Ascending aorta (tissue), 2 donors: ENCODE measurements at regions not wholly inside any gene's neighbourhood (a gene's known extent, or its start where the extent isn't known, plus 50 kb on each side); places are given as distances from the start of the nearest gene placed in this dataset.

ENCODE experiments used
- DNase-seq, 2 donors: peaks; one replicate each; pipeline ENCODE4 v3.0.0-alpha.2; 2019; ENCODE audit warnings: low spot score in 2 of 2
- H3K27ac ChIP-seq, 2 donors: fragments of 200-600 bp; sonication (generic); one replicate each; pipeline ENCODE4 v1.5.1; 2016 to 2017; ENCODE audit warnings: mild to moderate bottlenecking in 1 of 2
- H3K27me3 ChIP-seq: fragments of 200-600 bp; sonication (generic); one replicate; pipeline ENCODE4 v1.5.1; 2017
- H3K36me3 ChIP-seq, 2 donors: fragments of 200-600 bp; sonication (generic); one replicate each; pipeline ENCODE4 v1.5.1; 2016
- H3K4me1 ChIP-seq, 2 donors: fragments of 200-600 bp; sonication (generic); one replicate each; pipeline ENCODE4 v1.5.1; 2016 to 2017; ENCODE audit warnings: mild to moderate bottlenecking in 1 of 2
- H3K4me3 ChIP-seq, 2 donors: fragments of 200-600 bp; sonication (generic); one replicate each; pipeline ENCODE4 v1.5.1; 2016 to 2017; ENCODE audit warnings: mild to moderate bottlenecking in 1 of 2
- H3K9me3 ChIP-seq, 2 donors: fragments of 200-600 bp; sonication (generic); one replicate each; pipeline ENCODE4 v1.5.1; 2016
- CTCF ChIP-seq, 3 experiments: fragments of 200-600 bp in 2 of 3; fragments of 450-650 bp in 1 of 3; sonication (generic) in 2 of 3; IDR thresholded peaks; one replicate each; pipeline ENCODE4 v1.5.1; 2016 to 2019; ENCODE audit warnings: antibody characterized with exemption in 3 of 3, mild to moderate bottlenecking in 1 of 3, moderate library complexity in 1 of 3
- intact Hi-C: fragments of 100-400 bp; cut with DNase I; formaldehyde crosslinking; loops from one replicate; pipeline ENCODE4 v1.15.1; 2023

- H3K27ac ChIP-seq = no peak overlapping the region
- no peak for TF ChIP-seq CTCF (IDR thresholded peaks at IDR 0.05)
- no peak overlapping the region for H3K4me3 ChIP-seq
- H3K36me3 ChIP-seq = no peaks in the 10 kb centered on the region
- no peaks in the 10 kb centered on the region for H3K27me3 ChIP-seq
- H3K9me3 ChIP-seq = no peaks in the 10 kb centered on the region
- intact Hi-C loops = no loop called here
- H3K4me1 ChIP-seq = no peaks in the 10 kb centered on the region
- no peak for DNase-seq
These were observed 215.8 kb upstream of the LEF1 start for GRCh38 chr4:108384544-108384943.

- no peak for TF ChIP-seq CTCF (IDR thresholded peaks at IDR 0.05)
- Histone ChIP-seq H3K27ac (no peak overlapping the region), H3K4me1 (no peaks in the 10 kb centered on the region), H3K36me3 (no peaks in the 10 kb centered on the region), H3K9me3 (no peaks in the 10 kb centered on the region), H3K4me3 (no peak overlapping the region), H3K27me3 (no peaks in the 10 kb centered on the region)
- no peak for DNase-seq
- intact Hi-C loops = no loop called here
These were observed 214.4 kb upstream of the LEF1 start for GRCh38 chr4:108383157-108383556.

GRCh38 chr4:108382751-108383150, 214.0 kb upstream of the LEF1 start:
- no peak for TF ChIP-seq CTCF (IDR thresholded peaks at IDR 0.05)
- H3K9me3 ChIP-seq = no peaks in the 10 kb centered on the region
- H3K27ac ChIP-seq = no peak overlapping the region
- no peaks in the 10 kb centered on the region for H3K27me3 ChIP-seq
- no peak overlapping the region for H3K4me3 ChIP-seq
- no peaks in the 10 kb centered on the region for H3K4me1 ChIP-seq
- intact Hi-C loops = no loop called here
- no peak for DNase-seq
- H3K36me3 ChIP-seq = no peaks in the 10 kb centered on the region

- H3K36me3 ChIP-seq = no peaks in the 10 kb centered on the region
- intact Hi-C loops = no loop called here
- H3K4me3 ChIP-seq = no peak overlapping the region
- no peaks in the 10 kb centered on the region for H3K27me3 ChIP-seq
- TF ChIP-seq CTCF (IDR thresholded peaks at IDR 0.05) = no peak
- no peak for DNase-seq
- H3K4me1 ChIP-seq = no peaks in the 10 kb centered on the region
- H3K9me3 ChIP-seq = no peaks in the 10 kb centered on the region
- H3K27ac ChIP-seq = no peak overlapping the region
These were observed 209.4 kb upstream of the LEF1 start for GRCh38 chr4:108378164-108378563.

- Histone ChIP-seq H3K4me1 (no peaks in the 10 kb centered on the region), H3K27ac (no peak overlapping the region), H3K36me3 (no peaks in the 10 kb centered on the region), H3K9me3 (no peaks in the 10 kb centered on the region), H3K4me3 (no peak overlapping the region), H3K27me3 (no peaks in the 10 kb centered on the region)
- DNase-seq = no peak
- intact Hi-C loops = no loop called here
- TF ChIP-seq CTCF (IDR thresholded peaks at IDR 0.05) = no peak
These were observed 208.3 kb upstream of the LEF1 start for GRCh38 chr4:108377021-108377420.

- Histone ChIP-seq H3K9me3 (no peaks in the 10 kb centered on the region), H3K4me1 (no peaks in the 10 kb centered on the region), H3K4me3 (no peak overlapping the region), H3K36me3 (no peaks in the 10 kb centered on the region), H3K27ac (no peak overlapping the region), H3K27me3 (no peaks in the 10 kb centered on the region)
- intact Hi-C loops = no loop called here
- no peak for TF ChIP-seq CTCF (IDR thresholded peaks at IDR 0.05)
- DNase-seq = no peak
These were observed 206.7 kb upstream of the LEF1 start for GRCh38 chr4:108375434-108375833.
